Activated CD4-positive, alpha-beta T cell treated with anti-CD3 and anti-CD28 coated beads, Interleukin-2, amount 10 ng/mL, durations not matched to agents 24 days and 14 days (primary cell): ENCODE measurements at regions not wholly inside any gene's neighbourhood (a gene's known extent, or its start where the extent isn't known, plus 50 kb on each side); places are given as distances from the start of the nearest gene placed in this dataset.

Source experiments
- DNase-seq: peaks from one replicate; pipeline ENCODE4 v3.0.0; 2022
- H3K27ac Mint-ChIP-seq: one replicate; pipeline ENCODE4 v1.8.0; 2022; ENCODE audit warnings: mild to moderate bottlenecking, mixed read lengths
- H3K27me3 Mint-ChIP-seq: one replicate; pipeline ENCODE4 v1.8.0; 2022; ENCODE audit warnings: mixed read lengths
- H3K36me3 Mint-ChIP-seq: one replicate; pipeline ENCODE4 v1.8.0; 2022; ENCODE audit warnings: low read depth, mild to moderate bottlenecking, mixed read lengths
- H3K4me1 Mint-ChIP-seq: one replicate; pipeline ENCODE4 v1.8.0; 2021; ENCODE audit warnings: mixed read lengths
- H3K4me3 Mint-ChIP-seq: one replicate; pipeline ENCODE4 v1.8.0; 2022; ENCODE audit warnings: mild to moderate bottlenecking, moderate library complexity, mixed read lengths
- H3K9me3 Mint-ChIP-seq: one replicate; pipeline ENCODE4 v1.8.0; 2021; ENCODE audit warnings: mixed read lengths
- intact Hi-C: fragments of 100-400 bp; cut with micrococcal nuclease; formaldehyde crosslinking; loops from one replicate; pipeline ENCODE4 v1.15.1; 2023

GRCh38 chr18:44232500-44232899 is 448.2 kb upstream of the SETBP1 start:
- no peak overlapping the region for H3K27ac Mint-ChIP-seq
- no peak for DNase-seq
- no peaks in the 10 kb centered on the region for H3K27me3 Mint-ChIP-seq
- no peaks in the 10 kb centered on the region for H3K9me3 Mint-ChIP-seq
- no peak overlapping the region for H3K4me3 Mint-ChIP-seq
- no peaks in the 10 kb centered on the region for H3K4me1 Mint-ChIP-seq
- intact Hi-C loops = no loop called here
- no peaks in the 10 kb centered on the region for H3K36me3 Mint-ChIP-seq

- Mint-ChIP-seq H3K27me3 (no peaks in the 10 kb centered on the region), H3K4me1 (no peaks in the 10 kb centered on the region), H3K4me3 (no peak overlapping the region), H3K36me3 (no peaks in the 10 kb centered on the region), H3K27ac (no peak overlapping the region), H3K9me3 (no peaks in the 10 kb centered on the region)
- intact Hi-C loops = no loop called here
- DNase-seq = no peak
Observed at GRCh38 chr18:44238454-44238853, 442.2 kb upstream of the SETBP1 start.

- Mint-ChIP-seq H3K9me3 (no peaks in the 10 kb centered on the region), H3K27ac (no peak overlapping the region), H3K4me1 (no peaks in the 10 kb centered on the region), H3K4me3 (no peak overlapping the region), H3K27me3 (no peaks in the 10 kb centered on the region), H3K36me3 (no peaks in the 10 kb centered on the region)
- DNase-seq = no peak
- intact Hi-C loops = no loop called here
Observed at GRCh38 chr18:44238911-44239310, 441.8 kb upstream of the SETBP1 start.

- intact Hi-C loops = no loop called here
- no peaks in the 10 kb centered on the region for H3K4me1 Mint-ChIP-seq
- no peak for DNase-seq
- H3K4me3 Mint-ChIP-seq = no peak overlapping the region
- no peak overlapping the region for H3K27ac Mint-ChIP-seq
- no peaks in the 10 kb centered on the region for H3K36me3 Mint-ChIP-seq
- H3K9me3 Mint-ChIP-seq = no peaks in the 10 kb centered on the region
- no peaks in the 10 kb centered on the region for H3K27me3 Mint-ChIP-seq
Observed at GRCh38 chr18:44241020-44241419, 439.7 kb upstream of the SETBP1 start.

GRCh38 chr18:44245019-44245418 is 435.7 kb upstream of the SETBP1 start:
- intact Hi-C loops = no loop called here
- H3K4me3 Mint-ChIP-seq = no peak overlapping the region
- no peaks in the 10 kb centered on the region for H3K9me3 Mint-ChIP-seq
- H3K4me1 Mint-ChIP-seq = no peaks in the 10 kb centered on the region
- H3K27me3 Mint-ChIP-seq = no peaks in the 10 kb centered on the region
- H3K36me3 Mint-ChIP-seq = no peaks in the 10 kb centered on the region
- DNase-seq = no peak
- no peak overlapping the region for H3K27ac Mint-ChIP-seq

GRCh38 chr18:44246001-44246400 is 434.7 kb upstream of the SETBP1 start:
- Mint-ChIP-seq H3K27me3 (no peaks in the 10 kb centered on the region), H3K9me3 (no peaks in the 10 kb centered on the region), H3K4me3 (no peak overlapping the region), H3K27ac (no peak overlapping the region), H3K4me1 (no peaks in the 10 kb centered on the region), H3K36me3 (no peaks in the 10 kb centered on the region)
- DNase-seq = no peak
- intact Hi-C loops = no loop called here

GRCh38 chr18:44258086-44258485 is 422.6 kb upstream of the SETBP1 start:
- no peaks in the 10 kb centered on the region for H3K27me3 Mint-ChIP-seq
- H3K9me3 Mint-ChIP-seq = peaks cover 5% of the 10 kb centered on the region
- H3K27ac Mint-ChIP-seq = no peak overlapping the region
- H3K36me3 Mint-ChIP-seq = no peaks in the 10 kb centered on the region
- H3K4me3 Mint-ChIP-seq = no peak overlapping the region
- H3K4me1 Mint-ChIP-seq = no peaks in the 10 kb centered on the region
- DNase-seq = no peak
- intact Hi-C loops = no loop called here

GRCh38 chr18:44258576-44258975 is 422.1 kb upstream of the SETBP1 start:
- H3K4me3 Mint-ChIP-seq = no peak overlapping the region
- intact Hi-C loops = no loop called here
- H3K4me1 Mint-ChIP-seq = no peaks in the 10 kb centered on the region
- H3K27ac Mint-ChIP-seq = no peak overlapping the region
- no peaks in the 10 kb centered on the region for H3K36me3 Mint-ChIP-seq
- H3K9me3 Mint-ChIP-seq = peaks cover 5% of the 10 kb centered on the region
- no peak for DNase-seq
- H3K27me3 Mint-ChIP-seq = no peaks in the 10 kb centered on the region

- Mint-ChIP-seq H3K4me3 (no peak overlapping the region), H3K9me3 (peaks cover 5% of the 10 kb centered on the region), H3K27ac (no peak overlapping the region), H3K4me1 (no peaks in the 10 kb centered on the region), H3K36me3 (no peaks in the 10 kb centered on the region), H3K27me3 (no peaks in the 10 kb centered on the region)
- intact Hi-C loops = no loop called here
- DNase-seq = no peak
Observed at GRCh38 chr18:44259610-44260009, 421.1 kb upstream of the SETBP1 start.

- Mint-ChIP-seq H3K27ac (no peak overlapping the region), H3K4me3 (no peak overlapping the region), H3K36me3 (no peaks in the 10 kb centered on the region), H3K9me3 (no peaks in the 10 kb centered on the region), H3K27me3 (no peaks in the 10 kb centered on the region), H3K4me1 (no peaks in the 10 kb centered on the region)
- intact Hi-C loops = no loop called here
- DNase-seq = no peak
Observed at GRCh38 chr18:44265437-44265836, 415.3 kb upstream of the SETBP1 start.

GRCh38 chr18:44273298-44273697 is 407.4 kb upstream of the SETBP1 start:
- H3K4me1 Mint-ChIP-seq = no peaks in the 10 kb centered on the region
- H3K27me3 Mint-ChIP-seq = no peaks in the 10 kb centered on the region
- no peaks in the 10 kb centered on the region for H3K36me3 Mint-ChIP-seq

GRCh38 chr18:44280479-44280878 is 400.2 kb upstream of the SETBP1 start:
- H3K4me3 Mint-ChIP-seq = no peak overlapping the region
- H3K9me3 Mint-ChIP-seq = no peaks in the 10 kb centered on the region
- H3K4me1 Mint-ChIP-seq = no peaks in the 10 kb centered on the region
- H3K27me3 Mint-ChIP-seq = no peaks in the 10 kb centered on the region
- intact Hi-C loops = no loop called here
- H3K27ac Mint-ChIP-seq = no peak overlapping the region
- H3K36me3 Mint-ChIP-seq = no peaks in the 10 kb centered on the region
- DNase-seq = no peak

More at GRCh38 chr18:44273298-44273697, 407.4 kb upstream of the SETBP1 start:
- no peak for DNase-seq
- Mint-ChIP-seq H3K9me3 (no peaks in the 10 kb centered on the region), H3K4me3 (no peak overlapping the region), H3K27ac (no peak overlapping the region)
- intact Hi-C loops = no loop called here

GRCh38 chr18:44286049-44286448 is 394.6 kb upstream of the SETBP1 start:
- no peaks in the 10 kb centered on the region for H3K9me3 Mint-ChIP-seq
- no peak for DNase-seq
- no peak overlapping the region for H3K4me3 Mint-ChIP-seq
- intact Hi-C loops = no loop called here
- H3K4me1 Mint-ChIP-seq = no peaks in the 10 kb centered on the region
- no peak overlapping the region for H3K27ac Mint-ChIP-seq
- no peaks in the 10 kb centered on the region for H3K36me3 Mint-ChIP-seq
- H3K27me3 Mint-ChIP-seq = no peaks in the 10 kb centered on the region

- Mint-ChIP-seq H3K27ac (no peak overlapping the region), H3K9me3 (no peaks in the 10 kb centered on the region)
Observed at GRCh38 chr18:44290366-44290977, 390.2 kb upstream of the SETBP1 start.

GRCh38 chr18:44298566-44298965 is 382.1 kb upstream of the SETBP1 start:
- H3K27ac Mint-ChIP-seq = no peak overlapping the region
- intact Hi-C loops = no loop called here
- no peaks in the 10 kb centered on the region for H3K36me3 Mint-ChIP-seq
- no peaks in the 10 kb centered on the region for H3K27me3 Mint-ChIP-seq
- H3K4me1 Mint-ChIP-seq = no peaks in the 10 kb centered on the region
- H3K4me3 Mint-ChIP-seq = no peak overlapping the region
- no peak for DNase-seq
- peaks cover 3% of the 10 kb centered on the region for H3K9me3 Mint-ChIP-seq

More at GRCh38 chr18:44290366-44290977, 390.2 kb upstream of the SETBP1 start:
- H3K4me3 Mint-ChIP-seq = no peak overlapping the region
- H3K4me1 Mint-ChIP-seq = no peaks in the 10 kb centered on the region
- intact Hi-C loops = no loop called here
- no peaks in the 10 kb centered on the region for H3K36me3 Mint-ChIP-seq
- no peaks in the 10 kb centered on the region for H3K27me3 Mint-ChIP-seq
- DNase-seq = no peak
